ENCODE measurements at regions not wholly inside any gene's neighbourhood (a gene's known extent, or its start where the extent isn't known, plus 50 kb on each side); places are given as distances from the start of the nearest gene placed in this dataset.
"Not testable (repeated sequence)": the region's sequence is repeated elsewhere in the genome, so short reads cannot be mapped to it uniquely, and the experiment has no call there.

GRCh38 chr7:80020277-80020676 lies 114.4 kb upstream of the GNAI1 start:
- CTCF ChIA-PET, POLR2A ChIA-PET: not testable (repeated sequence)

GRCh38 chr7:80019809-80020207 lies 114.8 kb upstream of the GNAI1 start:
- CTCF ChIA-PET, POLR2A ChIA-PET: not testable (repeated sequence)

GRCh38 chr7:80018941-80019808 lies 115.5 kb upstream of the GNAI1 start:
- CTCF ChIA-PET, result no interaction called here
- POLR2A ChIA-PET, result no interaction called here

GRCh38 chr7:80017101-80017698 lies 117.4 kb upstream of the GNAI1 start:
- POLR2A ChIA-PET, result no interaction called here
- CTCF ChIA-PET, result no interaction called here

GRCh38 chr7:80014511-80014910 lies 120.1 kb upstream of the GNAI1 start:
- CTCF ChIA-PET, result no interaction called here
- POLR2A ChIA-PET, result no interaction called here

GRCh38 chr7:80008039-80008438 lies 126.6 kb upstream of the GNAI1 start:
- POLR2A ChIA-PET, result no interaction called here
- CTCF ChIA-PET, result no interaction called here

GRCh38 chr7:80002865-80003264 lies 131.8 kb upstream of the GNAI1 start:
- CTCF ChIA-PET, result no interaction called here

GRCh38 chr7:79998363-79998762 lies 136.3 kb upstream of the GNAI1 start:
- ChIA-PET CTCF (no interaction called here), POLR2A (no interaction called here)

More at GRCh38 chr7:80002865-80003264, 131.8 kb upstream of the GNAI1 start:
- POLR2A ChIA-PET, result no interaction called here

GRCh38 chr7:79997345-79997744 lies 137.3 kb upstream of the GNAI1 start:
- CTCF ChIA-PET, result no interaction called here
- POLR2A ChIA-PET, result no interaction called here

- CTCF ChIA-PET, POLR2A ChIA-PET: not testable (repeated sequence)
Observed at GRCh38 chr7:79995741-79996140, 138.9 kb upstream of the GNAI1 start.

- ChIA-PET CTCF (no interaction called here), POLR2A (no interaction called here)
Observed at GRCh38 chr7:79988653-79989052, 146.0 kb upstream of the GNAI1 start.

- ChIA-PET POLR2A (no interaction called here), CTCF (no interaction called here)
Observed at GRCh38 chr7:79984210-79984609, 150.4 kb upstream of the GNAI1 start.

GRCh38 chr7:79982141-79982770 lies 152.4 kb upstream of the GNAI1 start:
- ChIA-PET POLR2A (no interaction called here), CTCF (no interaction called here)

GRCh38 chr7:79980376-79980775 lies 154.3 kb upstream of the GNAI1 start:
- CTCF ChIA-PET, result no interaction called here
- POLR2A ChIA-PET, result no interaction called here

GRCh38 chr7:79979437-79979836 lies 155.2 kb upstream of the GNAI1 start:
- ChIA-PET CTCF (interaction anchor here (0.5 kb wide), 1 partner anchor 206 kb away, joined by 3 read pairs; no protein-coding TSS in a partner anchor), POLR2A (no interaction called here)

GRCh38 chr7:79977481-79977880 lies 157.2 kb upstream of the GNAI1 start:
- ChIA-PET CTCF (no interaction called here), POLR2A (no interaction called here)

- CTCF ChIA-PET, POLR2A ChIA-PET: not testable (repeated sequence)
Observed at GRCh38 chr7:79976711-79977020, 158.0 kb upstream of the GNAI1 start.

GRCh38 chr7:79975986-79976710 lies 158.5 kb upstream of the GNAI1 start:
- POLR2A ChIA-PET, CTCF ChIA-PET: not testable (repeated sequence)

GRCh38 chr7:79973455-79973854 lies 161.2 kb upstream of the GNAI1 start:
- POLR2A ChIA-PET, result no interaction called here
- CTCF ChIA-PET, result no interaction called here

GRCh38 chr7:79971058-79971457 lies 163.6 kb upstream of the GNAI1 start:
- POLR2A ChIA-PET, result no interaction called here
- CTCF ChIA-PET, result no interaction called here

- POLR2A ChIA-PET, result no interaction called here
- CTCF ChIA-PET, result no interaction called here
Observed at GRCh38 chr7:79968894-79969293, 165.7 kb upstream of the GNAI1 start.
